HUES48 (cell line): ENCODE measurements at regions not wholly inside any gene's neighbourhood (a gene's known extent, or its start where the extent isn't known, plus 50 kb on each side); places are given as distances from the start of the nearest gene placed in this dataset.
"Not testable (repeated sequence)": the region's sequence is repeated elsewhere in the genome, so short reads cannot be mapped to it uniquely, and the experiment has no call there.

ENCODE experiments used
- H3K27ac ChIP-seq: one replicate; pipeline ENCODE4 v1.7.0; 2013; ENCODE audit warnings: low read depth, low read length, inconsistent platforms
- H3K27me3 ChIP-seq: 2 replicates; pipeline ENCODE4 v1.6.1; 2013; ENCODE audit warnings: mild to moderate bottlenecking, low read length; ENCODE audit not compliant: control insufficient read depth, insufficient read depth
- H3K36me3 ChIP-seq: 2 replicates; pipeline ENCODE4 v1.6.1; 2013; ENCODE audit warnings: low read length; ENCODE audit not compliant: control insufficient read depth, insufficient read depth
- H3K4me1 ChIP-seq: 2 replicates; pipeline ENCODE4 v1.6.1; 2013; ENCODE audit warnings: mild to moderate bottlenecking, low read length; ENCODE audit not compliant: control insufficient read depth, insufficient read depth
- H3K4me3 ChIP-seq: 2 replicates; pipeline ENCODE4 v1.5.1; 2013; ENCODE audit warnings: mild to moderate bottlenecking, low read depth, low read length
- H3K9ac ChIP-seq: 2 replicates; pipeline ENCODE4 v1.6.1; 2013; ENCODE audit warnings: mild to moderate bottlenecking, low read depth, low read length, moderate library complexity
- H3K9me3 ChIP-seq: 2 replicates; pipeline ENCODE4 v1.6.1; 2013; ENCODE audit warnings: low read length; ENCODE audit not compliant: control insufficient read depth, insufficient read depth

DNA sequence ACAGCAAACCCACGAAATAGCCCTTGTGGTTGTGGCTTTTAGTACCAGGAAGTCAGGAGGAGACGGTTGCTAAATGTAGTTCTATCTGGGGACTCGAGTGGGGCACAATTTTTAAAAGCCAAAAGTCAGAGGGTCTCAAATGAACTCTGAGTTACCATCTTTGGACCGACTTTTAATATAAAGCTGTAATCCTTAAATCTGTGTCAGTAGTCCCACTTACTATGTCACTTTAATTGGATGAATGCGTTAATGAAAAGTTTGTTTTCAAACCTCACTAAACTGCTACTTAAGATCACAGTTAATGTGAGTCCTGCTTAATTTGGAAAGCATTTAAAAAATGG is 162.3 kb downstream of the KBTBD2 start:
- not testable (repeated sequence) for H3K27ac ChIP-seq, H3K27me3 ChIP-seq, H3K36me3 ChIP-seq, H3K9me3 ChIP-seq, H3K4me1 ChIP-seq, H3K9ac ChIP-seq
- H3K4me3 ChIP-seq = peak overlapping the region; percentile 76

DNA sequence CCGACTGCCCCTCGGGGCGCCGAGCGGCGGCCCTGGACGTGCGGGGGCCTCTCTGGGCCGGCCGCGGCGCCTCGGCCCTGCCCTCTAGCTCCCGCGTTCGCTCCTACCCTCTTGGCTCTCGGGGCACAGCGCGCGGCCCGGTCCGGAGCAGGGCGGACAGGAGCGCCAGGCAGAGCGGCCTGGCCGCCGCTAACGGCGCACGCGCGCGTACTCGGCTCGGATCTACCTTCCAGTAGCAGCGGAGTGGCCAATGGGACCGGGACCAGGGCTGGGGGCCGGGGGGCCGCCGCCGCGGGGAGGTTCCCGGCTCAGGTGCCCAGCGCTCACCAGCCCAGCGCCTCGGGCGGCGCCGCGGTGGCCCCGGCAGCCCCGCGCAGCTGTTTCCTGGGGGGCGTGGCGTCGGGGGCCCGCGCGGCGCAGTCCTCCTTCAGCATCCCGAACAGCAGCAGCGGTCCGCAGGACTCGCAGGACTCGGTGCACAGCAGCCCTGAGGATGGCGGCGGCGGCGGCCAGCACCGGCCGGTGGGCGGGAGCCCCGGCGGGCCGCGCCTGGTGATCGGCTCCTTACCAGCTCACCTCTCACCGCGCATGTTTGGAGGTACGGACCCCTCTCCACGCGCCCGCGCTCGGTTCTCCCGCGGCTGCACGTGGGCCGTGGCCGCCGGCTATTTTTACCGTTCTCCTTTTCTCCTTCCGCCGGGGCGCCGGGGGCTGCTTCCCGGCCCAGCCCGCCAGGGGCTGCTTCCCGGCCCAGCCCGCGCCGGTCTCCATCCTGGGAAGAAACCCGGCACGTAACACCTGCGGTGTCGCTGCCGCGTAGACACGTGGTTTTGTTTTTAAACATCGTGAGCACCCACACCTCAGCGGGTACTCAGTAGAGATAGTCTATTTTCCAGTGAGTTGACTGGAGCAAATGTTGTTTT is 162.9 kb downstream of the KBTBD2 start:
- not testable (repeated sequence) for H3K9me3 ChIP-seq, H3K4me1 ChIP-seq, H3K36me3 ChIP-seq, H3K27me3 ChIP-seq
- H3K4me3 ChIP-seq = peak overlapping the region; percentile 76
- peak overlapping the region; percentile 71 for H3K27ac ChIP-seq
- peak overlapping the region; percentile 81 for H3K9ac ChIP-seq

- not testable (repeated sequence) for H3K4me1 ChIP-seq, H3K9me3 ChIP-seq, H3K36me3 ChIP-seq, H3K27me3 ChIP-seq
- H3K9ac ChIP-seq = peak overlapping the region; percentile 81
- peak overlapping the region; percentile 76 for H3K4me3 ChIP-seq
- peak overlapping the region; percentile 71 for H3K27ac ChIP-seq
Measured at GRCh38 chr7:32727483-32728411, 163.8 kb downstream of the KBTBD2 start.

DNA sequence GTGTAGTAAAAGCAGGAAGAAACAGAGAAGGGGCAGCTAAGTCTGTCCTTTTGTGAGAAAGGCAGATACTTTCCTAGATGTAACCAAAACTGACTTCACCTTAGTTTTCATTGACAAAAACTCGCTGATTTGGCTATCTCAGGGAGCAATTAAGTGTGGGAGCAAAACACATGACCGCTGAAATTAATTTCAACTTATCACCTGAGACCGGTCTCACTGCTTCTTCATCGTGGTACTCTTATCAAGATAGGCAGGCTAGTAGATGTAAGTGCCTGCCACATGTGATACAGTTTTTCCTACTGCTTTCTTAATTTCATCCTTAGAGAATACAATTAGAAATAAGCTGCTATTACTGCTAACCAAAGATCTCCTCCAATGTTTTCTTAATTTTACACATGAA is 168.7 kb downstream of the KBTBD2 start:
- H3K4me1 ChIP-seq, H3K9ac ChIP-seq, H3K4me3 ChIP-seq, H3K27me3 ChIP-seq, H3K36me3 ChIP-seq, H3K9me3 ChIP-seq, H3K27ac ChIP-seq: not testable (repeated sequence)

- H3K36me3 ChIP-seq = no peaks in the 10 kb centered on the region
- H3K9me3 ChIP-seq = no peaks in the 10 kb centered on the region; the same call in 1 of the 2 replicates
- no peaks in the 10 kb centered on the region for H3K4me1 ChIP-seq
- no peak overlapping the region for H3K4me3 ChIP-seq
- H3K27ac ChIP-seq = no peak overlapping the region
- no peak overlapping the region for H3K9ac ChIP-seq
- no peaks in the 10 kb centered on the region for H3K27me3 ChIP-seq
Measured at GRCh38 chr7:32694182-32694581, 197.4 kb downstream of the KBTBD2 start.

- not testable (repeated sequence) for H3K4me1 ChIP-seq, H3K9ac ChIP-seq, H3K27ac ChIP-seq, H3K9me3 ChIP-seq, H3K27me3 ChIP-seq, H3K4me3 ChIP-seq, H3K36me3 ChIP-seq
Measured at GRCh38 chr7:32691965-32692815, 196.9 kb downstream of the AVL9 start.

DNA sequence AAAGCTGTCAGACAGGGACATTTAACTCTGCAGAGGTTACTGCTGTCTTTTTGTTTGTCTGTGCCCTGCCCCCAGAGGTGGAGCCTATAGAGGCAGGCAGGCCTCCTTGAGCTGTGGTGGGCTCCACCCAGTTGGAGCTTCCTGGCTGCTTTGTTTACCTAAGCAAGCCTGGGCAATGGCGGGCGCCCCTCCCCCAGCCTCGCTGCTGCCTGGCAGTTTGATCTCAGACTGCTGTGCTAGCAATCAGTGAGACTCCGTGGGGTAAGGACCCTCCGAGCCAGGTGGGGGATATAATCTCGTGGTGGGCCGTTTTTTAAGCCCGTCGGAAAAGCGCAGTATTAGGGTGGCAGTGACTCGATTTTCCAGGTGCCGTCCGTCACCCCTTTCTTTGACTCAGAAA is 192.8 kb downstream of the AVL9 start:
- H3K27me3 ChIP-seq, H3K36me3 ChIP-seq, H3K9ac ChIP-seq, H3K4me3 ChIP-seq, H3K4me1 ChIP-seq, H3K27ac ChIP-seq, H3K9me3 ChIP-seq: not testable (repeated sequence)

DNA sequence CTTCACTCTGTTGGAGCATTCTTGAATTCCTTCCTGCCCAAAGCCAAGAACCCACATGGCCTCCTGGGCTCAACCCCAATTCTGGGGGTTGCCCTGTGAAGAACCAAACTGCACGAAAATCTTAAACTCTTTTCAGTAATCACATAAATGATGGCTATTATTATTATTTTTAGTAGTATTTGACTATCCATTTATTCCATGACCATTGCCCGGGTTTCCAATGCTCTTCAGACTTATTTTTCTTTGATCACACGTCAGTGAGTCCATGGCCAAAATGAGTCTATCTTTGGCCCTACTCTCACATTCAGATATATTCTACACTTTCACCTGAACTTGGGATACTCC is 185.9 kb downstream of the AVL9 start:
- H3K4me3 ChIP-seq = no peak overlapping the region
- H3K4me1 ChIP-seq = peaks cover 26% of the 10 kb centered on the region
- H3K27ac ChIP-seq = peak overlapping the region; percentile 82
- 0 out of 2 replicates have a peak, but pooled peaks cover 5% of the 10 kb centered on the region for H3K9me3 ChIP-seq
- H3K36me3 ChIP-seq = peaks cover 5% of the 10 kb centered on the region; the same call in 1 of the 2 replicates
- no peak overlapping the region for H3K9ac ChIP-seq
- H3K27me3 ChIP-seq = no peaks in the 10 kb centered on the region

DNA sequence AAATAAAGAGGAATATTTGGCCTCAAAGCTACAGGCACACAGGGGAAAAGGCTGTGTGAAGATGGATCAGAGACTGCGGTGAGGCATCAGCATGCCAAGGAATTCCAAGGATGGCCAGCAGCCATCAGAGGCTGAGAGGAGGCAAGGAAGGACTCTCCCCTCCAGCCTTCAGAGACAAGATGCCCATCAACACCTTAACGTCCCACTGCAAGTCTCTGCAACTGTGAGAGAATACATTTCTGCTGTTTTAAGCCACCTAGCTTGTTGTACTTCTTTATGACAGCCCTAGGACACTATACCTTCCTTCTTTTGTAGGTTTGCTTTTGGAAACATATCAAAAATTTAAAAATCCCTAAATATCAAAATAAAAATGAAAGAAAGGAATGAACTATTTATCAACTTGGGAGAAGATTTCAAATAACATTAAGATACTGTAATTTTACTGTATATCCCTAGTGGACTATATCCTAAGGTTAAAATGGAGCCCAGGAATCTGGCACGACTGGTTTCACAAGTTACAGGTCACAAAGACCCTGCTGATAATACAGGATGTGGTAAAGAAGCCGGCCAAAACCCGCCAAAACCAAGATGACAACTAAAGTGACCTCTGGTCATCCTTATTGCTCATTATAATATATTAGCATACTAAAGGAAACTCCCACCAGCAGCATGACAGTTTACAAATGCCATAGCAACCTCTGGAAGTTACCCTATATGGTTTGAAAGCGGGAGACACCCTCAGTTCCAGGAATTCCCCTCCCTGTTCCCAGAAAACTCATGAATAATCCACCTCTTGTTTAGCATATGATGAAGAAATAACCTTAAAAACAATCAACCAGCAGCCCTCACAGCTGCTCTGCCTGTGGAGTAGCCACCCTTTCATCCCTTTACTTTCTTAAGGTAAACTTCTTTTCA is 185.2 kb downstream of the AVL9 start:
- no peak overlapping the region for H3K4me3 ChIP-seq
- H3K9ac ChIP-seq = peak overlapping the region; percentile 46; the same call in 1 of the 2 replicates
- H3K27me3 ChIP-seq = no peaks in the 10 kb centered on the region
- 0 out of 2 replicates have a peak, but pooled peaks cover 7% of the 10 kb centered on the region for H3K9me3 ChIP-seq
- H3K36me3 ChIP-seq = peaks cover 5% of the 10 kb centered on the region; the same call in 1 of the 2 replicates
- peaks cover 26% of the 10 kb centered on the region for H3K4me1 ChIP-seq
- H3K27ac ChIP-seq = peak overlapping the region; percentile 82

DNA sequence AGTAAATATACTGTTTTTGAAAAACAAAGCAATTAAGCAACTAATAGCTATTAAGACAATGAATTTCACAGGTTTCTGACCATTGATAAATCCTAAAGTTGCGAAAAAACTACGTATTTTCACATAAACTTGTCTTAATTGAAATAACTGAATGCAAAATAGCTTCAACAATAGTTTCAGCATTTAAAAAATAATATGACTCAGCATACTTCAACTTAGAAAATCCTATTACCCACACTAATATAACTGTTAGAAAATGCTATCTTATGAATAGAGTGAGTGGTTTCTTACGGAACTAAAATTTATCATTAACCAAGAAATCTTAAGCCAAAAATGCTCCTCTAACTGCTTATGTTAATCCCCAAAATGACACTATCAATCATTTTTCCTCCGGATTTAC is 183.9 kb downstream of the AVL9 start:
- H3K36me3 ChIP-seq = peaks cover 5% of the 10 kb centered on the region; the same call in 1 of the 2 replicates
- H3K4me3 ChIP-seq = no peak overlapping the region
- no peak overlapping the region for H3K27ac ChIP-seq
- 0 out of 2 replicates have a peak, but pooled peaks cover 7% of the 10 kb centered on the region for H3K9me3 ChIP-seq
- H3K9ac ChIP-seq = no peak overlapping the region
- no peaks in the 10 kb centered on the region for H3K27me3 ChIP-seq
- peaks cover 26% of the 10 kb centered on the region for H3K4me1 ChIP-seq
